CD4-positive, alpha-beta T cell (primary cell): ENCODE measurements at regions not wholly inside any gene's neighbourhood (a gene's known extent, or its start where the extent isn't known, plus 50 kb on each side); places are given as distances from the start of the nearest gene placed in this dataset.

Source experiments
- ATAC-seq: fragments of 200-7000 bp; cut with Tn5 transposase; one replicate; pipeline ENCODE4 v1.10.0; 2022; ENCODE audit warnings: mild to moderate bottlenecking; ENCODE audit not compliant: poor library complexity
- CTCF ChIA-PET: fragments of 350-600 bp; sonication (Branson Sonifier 250); formaldehyde crosslinking; loops from one replicate; lab custom pipeline; 2021; ENCODE audit warnings: antibody characterized with exemption, inconsistent platforms; lab: Charles Lee
- POLR2A ChIA-PET: fragments of 350-600 bp; sonication (Branson Sonifier 250); formaldehyde crosslinking; loops from one replicate; lab custom pipeline; 2021; ENCODE audit warnings: antibody characterized with exemption, inconsistent platforms; lab: Charles Lee
- DNase-seq, 14 experiments: peaks; one replicate each; pipeline ENCODE4 v3.0.0-alpha.2; 2013 to 2020; ENCODE audit warnings: mixed read lengths in 2 of 14
- H3K27ac ChIP-seq, 2 donors: one replicate each; pipeline versions ENCODE4 v1.5.1 to v1.7.0; 2013; ENCODE audit warnings: low read length in 2 of 2, low read depth in 1 of 2, mild to moderate bottlenecking in 1 of 2
- H3K27me3 ChIP-seq, 2 experiments: 1 replicate in 1 of 2; 2 replicates in 1 of 2; pipeline versions ENCODE4 v1.6.1 to v1.7.0; 2013; ENCODE audit warnings: low read length in 2 of 2, control low read depth in 1 of 2, mild to moderate bottlenecking in 1 of 2, moderate library complexity in 1 of 2; ENCODE audit not compliant: insufficient read depth in 2 of 2, control insufficient read depth in 1 of 2
- H3K36me3 ChIP-seq: one replicate; pipeline ENCODE4 v1.6.1; 2013; ENCODE audit warnings: low read length, control low read depth; ENCODE audit not compliant: insufficient read depth
- H3K4me1 ChIP-seq: one replicate; pipeline ENCODE4 v1.6.1; 2013; ENCODE audit warnings: low read length, control low read depth; ENCODE audit not compliant: insufficient read depth
- H3K4me3 ChIP-seq: one replicate; pipeline ENCODE4 v1.5.1; 2013; ENCODE audit warnings: mild to moderate bottlenecking, low read length, moderate library complexity
- H3K9me3 ChIP-seq, 2 experiments: 1 replicate in 1 of 2; 2 replicates in 1 of 2; pipeline versions ENCODE4 v1.6.1 to v1.7.0; 2013; ENCODE audit warnings: low read length in 2 of 2, mild to moderate bottlenecking in 2 of 2, control low read depth in 1 of 2, moderate library complexity in 1 of 2; ENCODE audit not compliant: control insufficient read depth in 1 of 2, insufficient read depth in 1 of 2
- H3K27ac Mint-ChIP-seq: one replicate; pipeline ENCODE4 v1.8.0; 2020; ENCODE audit warnings: mixed read lengths
- H3K27me3 Mint-ChIP-seq: one replicate; pipeline ENCODE4 v1.8.0; 2021; ENCODE audit warnings: mixed read lengths
- H3K36me3 Mint-ChIP-seq: one replicate; pipeline ENCODE4 v1.8.0; 2021; ENCODE audit warnings: low read depth, mixed read lengths
- H3K4me1 Mint-ChIP-seq: one replicate; pipeline ENCODE4 v1.8.0; 2021; ENCODE audit warnings: low read depth, mixed read lengths
- H3K4me3 Mint-ChIP-seq: one replicate; pipeline ENCODE4 v1.8.0; 2020; ENCODE audit warnings: mild to moderate bottlenecking, mixed read lengths
- H3K9me3 Mint-ChIP-seq: one replicate; pipeline ENCODE4 v1.8.0; 2020; ENCODE audit warnings: mixed read lengths
- CTCF ChIP-seq: fragments of 200-600 bp; IDR thresholded peaks from one replicate; pipeline ENCODE4 v1.8.0; 2022; ENCODE audit warnings: antibody characterized with exemption, mild to moderate bottlenecking
- intact Hi-C, 2 experiments: fragments of 100-400 bp; cut with DNase I in 1 of 2; cut with micrococcal nuclease in 1 of 2; formaldehyde crosslinking; loops; one replicate each; pipeline versions ENCODE4 v1.15.1 to v1.9.0; 2023 to 2025; cut with DNase I, micrococcal nuclease

GRCh38 chr9:105877721-105878120 lies 183.4 kb downstream of the TMEM38B start:
- CTCF ChIA-PET: no interaction called here
- no peak for ATAC-seq
- no peaks in the 10 kb centered on the region for H3K9me3 ChIP-seq
- POLR2A ChIA-PET: no interaction called here
- Mint-ChIP-seq H3K4me3 (no peak overlapping the region), H3K27me3 (peaks cover 5% of the 10 kb centered on the region), H3K4me1 (no peaks in the 10 kb centered on the region), H3K9me3 (no peaks in the 10 kb centered on the region), H3K27ac (no peak overlapping the region), H3K36me3 (no peaks in the 10 kb centered on the region)
- H3K27ac ChIP-seq: no peak overlapping the region
- intact Hi-C loops: no loop called here
- H3K4me1 ChIP-seq: no peaks in the 10 kb centered on the region
- no peaks in the 10 kb centered on the region for H3K27me3 ChIP-seq
- no peaks in the 10 kb centered on the region for H3K36me3 ChIP-seq
- no peak for DNase-seq
- no peak for TF ChIP-seq CTCF
- no peak overlapping the region for H3K4me3 ChIP-seq

- Histone ChIP-seq H3K27ac (no peak overlapping the region), H3K27me3 (no peaks in the 10 kb centered on the region), H3K4me1 (no peaks in the 10 kb centered on the region), H3K36me3 (no peaks in the 10 kb centered on the region), H3K9me3 (no peaks in the 10 kb centered on the region), H3K4me3 (no peak overlapping the region)
- ATAC-seq (no peak), DNase-seq (no peak)
- TF ChIP-seq CTCF: no peak
- ChIA-PET CTCF (no interaction called here), POLR2A (no interaction called here)
- no peak overlapping the region for H3K4me3 Mint-ChIP-seq
- H3K27me3 Mint-ChIP-seq: peaks cover 5% of the 10 kb centered on the region
- no peaks in the 10 kb centered on the region for H3K36me3 Mint-ChIP-seq
- intact Hi-C loops: no loop called here
- H3K27ac Mint-ChIP-seq: no peak overlapping the region
- no peaks in the 10 kb centered on the region for H3K9me3 Mint-ChIP-seq
- no peaks in the 10 kb centered on the region for H3K4me1 Mint-ChIP-seq
Measured at GRCh38 chr9:105879181-105879580, 184.8 kb downstream of the TMEM38B start.

GRCh38 chr9:105880517-105880916 lies 186.2 kb downstream of the TMEM38B start:
- no peaks in the 10 kb centered on the region for H3K4me1 Mint-ChIP-seq
- ATAC-seq: no peak
- no peaks in the 10 kb centered on the region for H3K36me3 ChIP-seq
- H3K27me3 ChIP-seq: no peaks in the 10 kb centered on the region
- H3K4me3 Mint-ChIP-seq: no peak overlapping the region
- intact Hi-C loops: loop anchor here in 1 of 2 experiments (5.0 kb wide), 2 partner anchors 38 to 268 kb away; no protein-coding TSS in a partner anchor
- H3K4me1 ChIP-seq: no peaks in the 10 kb centered on the region
- H3K27ac Mint-ChIP-seq: no peak overlapping the region
- H3K9me3 Mint-ChIP-seq: no peaks in the 10 kb centered on the region
- H3K36me3 Mint-ChIP-seq: no peaks in the 10 kb centered on the region
- H3K9me3 ChIP-seq: no peaks in the 10 kb centered on the region
- TF ChIP-seq CTCF: no peak
- DNase-seq: no peak
- POLR2A ChIA-PET: no interaction called here
- H3K27ac ChIP-seq: no peak overlapping the region
- CTCF ChIA-PET: no interaction called here
- peaks cover 5% of the 10 kb centered on the region for H3K27me3 Mint-ChIP-seq
- no peak overlapping the region for H3K4me3 ChIP-seq
